Liver (tissue), 8 donors: ENCODE measurements at regions not wholly inside any gene's neighbourhood (a gene's known extent, or its start where the extent isn't known, plus 50 kb on each side); places are given as distances from the start of the nearest gene placed in this dataset.

ENCODE experiments used
- DNase-seq: peaks from one replicate; pipeline ENCODE4 v3.0.0-alpha.2; 2017; ENCODE audit warnings: low spot score
- H3K27ac ChIP-seq, 2 donors: one replicate each; pipeline ENCODE4 v1.7.0; 2013; ENCODE audit warnings: inconsistent platforms in 2 of 2, low read length in 2 of 2, control low read depth in 1 of 2, low read depth in 1 of 2, mild to moderate bottlenecking in 1 of 2
- H3K27me3 ChIP-seq, 4 donors: one replicate each; pipeline versions ENCODE4 v1.6.1 to v1.7.0; 2013; ENCODE audit warnings: low read length in 3 of 4, inconsistent platforms in 1 of 4, mild to moderate bottlenecking in 1 of 4, moderate library complexity in 1 of 4; ENCODE audit not compliant: control insufficient read depth in 4 of 4, insufficient read depth in 4 of 4
- H3K36me3 ChIP-seq, 4 donors: one replicate each; pipeline versions ENCODE4 v1.6.1 to v1.7.0; 2013; ENCODE audit warnings: low read length in 3 of 4, mild to moderate bottlenecking in 3 of 4, low read depth in 1 of 4, moderate library complexity in 1 of 4; ENCODE audit not compliant: control insufficient read depth in 4 of 4, insufficient read depth in 3 of 4
- H3K4me1 ChIP-seq, 4 donors: one replicate each; pipeline versions ENCODE4 v1.6.1 to v1.7.0; 2013; ENCODE audit warnings: low read length in 3 of 4, mild to moderate bottlenecking in 3 of 4, moderate library complexity in 1 of 4; ENCODE audit not compliant: control insufficient read depth in 4 of 4, insufficient read depth in 4 of 4
- H3K4me3 ChIP-seq, 3 donors: one replicate each; pipeline versions ENCODE4 v1.6.1 to v1.7.0; 2013; ENCODE audit warnings: low read length in 3 of 3, control low read depth in 1 of 3, low read depth in 1 of 3, mild to moderate bottlenecking in 1 of 3
- H3K9ac ChIP-seq, 2 donors: one replicate each; pipeline ENCODE4 v1.7.0; 2013; ENCODE audit warnings: low read length in 2 of 2, mild to moderate bottlenecking in 2 of 2, moderate library complexity in 2 of 2, control low read depth in 1 of 2, low read depth in 1 of 2
- H3K9me3 ChIP-seq, 4 donors: one replicate each; pipeline versions ENCODE4 v1.6.1 to v1.7.0; 2013; ENCODE audit warnings: low read length in 3 of 4; ENCODE audit not compliant: control insufficient read depth in 4 of 4
- EGR1 ChIP-seq, 2 donors: IDR thresholded peaks; 2 replicates each; pipeline ENCODE4 v1.6.1; 2016 to 2018; ENCODE audit warnings: antibody characterized with exemption in 2 of 2, low read depth in 2 of 2
- FOXA1 ChIP-seq: IDR thresholded peaks from 2 replicates; pipeline ENCODE4 v1.6.1; 2016; ENCODE audit warnings: antibody characterized with exemption
- FOXA2 ChIP-seq: IDR thresholded peaks from 2 replicates; pipeline ENCODE4 v1.6.1; 2016; ENCODE audit warnings: antibody characterized with exemption
- GABPA ChIP-seq, 2 donors: IDR thresholded peaks in 1 of 2; conservative IDR thresholded peaks in 1 of 2; 2 replicates each; pipeline ENCODE4 v1.6.1; 2016; ENCODE audit warnings: antibody characterized with exemption in 2 of 2, mild to moderate bottlenecking in 1 of 2, moderate library complexity in 1 of 2
- HNF4A ChIP-seq, 2 donors: conservative IDR thresholded peaks; 2 replicates each; pipeline ENCODE4 v1.6.1; 2016; ENCODE audit warnings: antibody characterized with exemption in 2 of 2, mild to moderate bottlenecking in 2 of 2
- HNF4G ChIP-seq: IDR thresholded peaks from 2 replicates; pipeline ENCODE4 v1.6.1; 2016; ENCODE audit warnings: antibody characterized with exemption
- JUND ChIP-seq, 2 donors: IDR thresholded peaks; 2 replicates each; pipeline ENCODE4 v1.6.1; 2016; ENCODE audit warnings: antibody characterized with exemption in 2 of 2
- MAX ChIP-seq: IDR thresholded peaks from 2 replicates; pipeline ENCODE4 v1.6.1; 2016; ENCODE audit warnings: antibody characterized with exemption
- NR2F2 ChIP-seq: IDR thresholded peaks from 2 replicates; pipeline ENCODE4 v1.6.1; 2016; ENCODE audit warnings: antibody characterized with exemption
- REST ChIP-seq: IDR thresholded peaks from 2 replicates; pipeline ENCODE4 v1.6.1; 2016; ENCODE audit warnings: antibody characterized with exemption, mild to moderate bottlenecking
- RXRA ChIP-seq, 2 donors: IDR thresholded peaks; 2 replicates each; pipeline ENCODE4 v1.6.1; 2017 to 2018; ENCODE audit warnings: antibody characterized with exemption in 2 of 2, mild to moderate bottlenecking in 1 of 2
- SP1 ChIP-seq: IDR thresholded peaks from 2 replicates; pipeline ENCODE4 v1.6.1; 2018; ENCODE audit warnings: antibody characterized with exemption, mild to moderate bottlenecking
- TAF1 ChIP-seq: conservative IDR thresholded peaks from 2 replicates; pipeline ENCODE4 v1.6.1; 2016; ENCODE audit warnings: antibody characterized with exemption, mild to moderate bottlenecking
- WGBS: extraction: QIAGEN DNeasy Blood & Tissue Kit; methylation state at CpG from one replicate; pipeline ENCODE4 v1.1.7; 2013; 5-methylcytosine and 5-hydroxymethylcytosine counted together
- TF ChIP-seq, protein P1 (sequence below): IDR thresholded peaks from 2 replicates; pipeline ENCODE4 v1.6.1; 2016; ENCODE audit warnings: antibody characterized with exemption
- TF ChIP-seq, protein P2 (sequence below): fragments of 150-350 bp; IDR thresholded peaks from 2 replicates; pipeline ENCODE4 v1.5.1; 2017; ENCODE audit warnings: improper control_type of control experiment, low read depth, low read length; ENCODE audit not compliant: missing input control
- TF ChIP-seq, protein P3 (sequence below): IDR thresholded peaks from 2 replicates; pipeline ENCODE4 v1.6.1; 2016; ENCODE audit warnings: antibody characterized with exemption
- donor health status: healthy.
- donor health status: healthy.
- donor health status: healthy.
- donor health status: healthy.
- donor health status: healthy.

GRCh38 chr16:85451641-85452363 lies 161.3 kb upstream of the GSE1 start:
- TF ChIP-seq EGR1 (IDR thresholded peaks at IDR 0.05; ENCODE audit: low read depth in 2 of 2): no peak
- TF ChIP-seq FOXA2: no peak
- no peak for TF ChIP-seq RXRA (IDR thresholded peaks at IDR 0.05)
- DNase-seq: no peak
- Histone ChIP-seq H3K9ac (no peak overlapping the region), H3K36me3 (no peaks in the 10 kb centered on the region), H3K4me1 (peaks cover 13 to 31% (median 25%) of the 10 kb centered on the region in 4 donors), H3K27me3 (no peaks in the 10 kb centered on the region), H3K4me3 (no peak overlapping the region), H3K9me3 (no peaks in the 10 kb centered on the region), H3K27ac (no peak overlapping the region)
- WGBS: 87% methylated on average over 30 of the region's 32 CpGs

GRCh38 chr16:85452364-85453193 lies 160.5 kb upstream of the GSE1 start:
- H3K9ac ChIP-seq: no peak overlapping the region
- H3K9me3 ChIP-seq: no peaks in the 10 kb centered on the region
- H3K27me3 ChIP-seq: no peaks in the 10 kb centered on the region
- H3K36me3 ChIP-seq: no peaks in the 10 kb centered on the region
- 66% methylated on average over 20 of the region's 20 CpGs for WGBS
- H3K4me1 ChIP-seq: peaks cover 13 to 23% (median 19%) of the 10 kb centered on the region in 4 donors
- TF ChIP-seq MAX (no peak), RXRA (IDR thresholded peaks at IDR 0.05) (no peak), EGR1 (IDR thresholded peaks at IDR 0.05; ENCODE audit: low read depth in 2 of 2) (no peak), TAF1 (no peak), HNF4A (conservative IDR thresholded peaks at IDR 0.05) (no peak), NR2F2 (no peak), FOXA2 (no peak), HNF4G (no peak), SP1 (no peak), JUND (IDR thresholded peaks at IDR 0.05) (no peak), FOXA1 (no peak), GABPA (IDR thresholded peaks at IDR 0.05 in 1 of 2, conservative IDR thresholded peaks at IDR 0.05 in 1 of 2) (no peak), REST (no peak)
- TF ChIP-seq, protein P1, sequence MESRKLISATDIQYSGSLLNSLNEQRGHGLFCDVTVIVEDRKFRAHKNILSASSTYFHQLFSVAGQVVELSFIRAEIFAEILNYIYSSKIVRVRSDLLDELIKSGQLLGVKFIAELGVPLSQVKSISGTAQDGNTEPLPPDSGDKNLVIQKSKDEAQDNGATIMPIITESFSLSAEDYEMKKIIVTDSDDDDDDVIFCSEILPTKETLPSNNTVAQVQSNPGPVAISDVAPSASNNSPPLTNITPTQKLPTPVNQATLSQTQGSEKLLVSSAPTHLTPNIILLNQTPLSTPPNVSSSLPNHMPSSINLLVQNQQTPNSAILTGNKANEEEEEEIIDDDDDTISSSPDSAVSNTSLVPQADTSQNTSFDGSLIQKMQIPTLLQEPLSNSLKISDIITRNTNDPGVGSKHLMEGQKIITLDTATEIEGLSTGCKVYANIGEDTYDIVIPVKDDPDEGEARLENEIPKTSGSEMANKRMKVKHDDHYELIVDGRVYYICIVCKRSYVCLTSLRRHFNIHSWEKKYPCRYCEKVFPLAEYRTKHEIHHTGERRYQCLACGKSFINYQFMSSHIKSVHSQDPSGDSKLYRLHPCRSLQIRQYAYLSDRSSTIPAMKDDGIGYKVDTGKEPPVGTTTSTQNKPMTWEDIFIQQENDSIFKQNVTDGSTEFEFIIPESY: no peak
- TF ChIP-seq, protein P2, sequence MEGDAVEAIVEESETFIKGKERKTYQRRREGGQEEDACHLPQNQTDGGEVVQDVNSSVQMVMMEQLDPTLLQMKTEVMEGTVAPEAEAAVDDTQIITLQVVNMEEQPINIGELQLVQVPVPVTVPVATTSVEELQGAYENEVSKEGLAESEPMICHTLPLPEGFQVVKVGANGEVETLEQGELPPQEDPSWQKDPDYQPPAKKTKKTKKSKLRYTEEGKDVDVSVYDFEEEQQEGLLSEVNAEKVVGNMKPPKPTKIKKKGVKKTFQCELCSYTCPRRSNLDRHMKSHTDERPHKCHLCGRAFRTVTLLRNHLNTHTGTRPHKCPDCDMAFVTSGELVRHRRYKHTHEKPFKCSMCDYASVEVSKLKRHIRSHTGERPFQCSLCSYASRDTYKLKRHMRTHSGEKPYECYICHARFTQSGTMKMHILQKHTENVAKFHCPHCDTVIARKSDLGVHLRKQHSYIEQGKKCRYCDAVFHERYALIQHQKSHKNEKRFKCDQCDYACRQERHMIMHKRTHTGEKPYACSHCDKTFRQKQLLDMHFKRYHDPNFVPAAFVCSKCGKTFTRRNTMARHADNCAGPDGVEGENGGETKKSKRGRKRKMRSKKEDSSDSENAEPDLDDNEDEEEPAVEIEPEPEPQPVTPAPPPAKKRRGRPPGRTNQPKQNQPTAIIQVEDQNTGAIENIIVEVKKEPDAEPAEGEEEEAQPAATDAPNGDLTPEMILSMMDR: no peak
- TF ChIP-seq, protein P3, sequence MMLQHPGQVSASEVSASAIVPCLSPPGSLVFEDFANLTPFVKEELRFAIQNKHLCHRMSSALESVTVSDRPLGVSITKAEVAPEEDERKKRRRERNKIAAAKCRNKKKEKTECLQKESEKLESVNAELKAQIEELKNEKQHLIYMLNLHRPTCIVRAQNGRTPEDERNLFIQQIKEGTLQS: no peak
- no peak for DNase-seq
- no peak overlapping the region for H3K4me3 ChIP-seq
- H3K27ac ChIP-seq: no peak overlapping the region
